ENCODE measurements at regions not wholly inside any gene's neighbourhood (a gene's known extent, or its start where the extent isn't known, plus 50 kb on each side); places are given as distances from the start of the nearest gene placed in this dataset.

DNA sequence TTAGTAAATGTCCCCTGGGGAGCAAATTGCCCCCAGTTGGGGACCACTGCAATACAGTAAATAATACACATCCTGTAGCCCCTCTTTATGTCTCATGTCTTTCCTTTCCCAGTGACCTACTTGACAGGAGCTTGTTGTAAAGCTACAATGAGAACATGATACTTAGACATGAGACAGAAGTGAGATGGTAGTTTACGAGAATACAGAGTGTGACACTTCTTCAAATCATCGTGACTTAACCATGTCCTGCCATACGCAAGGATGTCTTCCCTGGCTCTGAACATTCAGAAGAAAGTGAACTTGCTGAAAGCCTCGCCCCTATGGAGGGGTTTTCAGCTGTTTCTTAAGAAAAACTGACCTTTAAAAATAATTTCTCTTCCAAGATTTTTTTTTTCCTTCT is 101.0 kb upstream of the SPACA1 start:
- TF ChIP-seq POLR2A (IDR thresholded peaks at IDR 0.05) (no peak), EP300 (IDR thresholded peaks at IDR 0.05) (no peak), POLR2AphosphoS5 (IDR thresholded peaks at IDR 0.05) (no peak)
- TF ChIP-seq, protein P1, sequence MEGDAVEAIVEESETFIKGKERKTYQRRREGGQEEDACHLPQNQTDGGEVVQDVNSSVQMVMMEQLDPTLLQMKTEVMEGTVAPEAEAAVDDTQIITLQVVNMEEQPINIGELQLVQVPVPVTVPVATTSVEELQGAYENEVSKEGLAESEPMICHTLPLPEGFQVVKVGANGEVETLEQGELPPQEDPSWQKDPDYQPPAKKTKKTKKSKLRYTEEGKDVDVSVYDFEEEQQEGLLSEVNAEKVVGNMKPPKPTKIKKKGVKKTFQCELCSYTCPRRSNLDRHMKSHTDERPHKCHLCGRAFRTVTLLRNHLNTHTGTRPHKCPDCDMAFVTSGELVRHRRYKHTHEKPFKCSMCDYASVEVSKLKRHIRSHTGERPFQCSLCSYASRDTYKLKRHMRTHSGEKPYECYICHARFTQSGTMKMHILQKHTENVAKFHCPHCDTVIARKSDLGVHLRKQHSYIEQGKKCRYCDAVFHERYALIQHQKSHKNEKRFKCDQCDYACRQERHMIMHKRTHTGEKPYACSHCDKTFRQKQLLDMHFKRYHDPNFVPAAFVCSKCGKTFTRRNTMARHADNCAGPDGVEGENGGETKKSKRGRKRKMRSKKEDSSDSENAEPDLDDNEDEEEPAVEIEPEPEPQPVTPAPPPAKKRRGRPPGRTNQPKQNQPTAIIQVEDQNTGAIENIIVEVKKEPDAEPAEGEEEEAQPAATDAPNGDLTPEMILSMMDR (IDR thresholded peaks at IDR 0.05) = no peak
